IMR-90 (cell line): ENCODE measurements at regions not wholly inside any gene's neighbourhood (a gene's known extent, or its start where the extent isn't known, plus 50 kb on each side); places are given as distances from the start of the nearest gene placed in this dataset.

ENCODE experiments used
- ATAC-seq: fragments of 200-7000 bp; cut with Tn5 transposase; 2 replicates; pipeline ENCODE4 v1.9.1; 2020; ENCODE audit warnings: low read depth, mild to moderate bottlenecking, moderate library complexity
- BruUV-seq: library from RNA; stranded (reverse); fragments of 400-500 nt; replicated peaks from 2 replicates; lab custom pipeline; 2021; lab: Mats Ljungman, UMichigan
- CTCF ChIA-PET: fragments of 300-600 bp; formaldehyde crosslinking; extraction: SDS; loops from one replicate; lab custom pipeline; 2021; ENCODE audit warnings: antibody characterized with exemption; lab: Yijun Ruan, JAX
- POLR2A ChIA-PET: fragments of 300-600 bp; sonication (Branson Sonifier 250); formaldehyde crosslinking; loops from one replicate; lab custom pipeline; 2022; ENCODE audit warnings: antibody characterized with exemption; ENCODE audit not compliant: unreplicated experiment; lab: Charles Lee
- DNase-seq: peaks from one replicate; pipeline ENCODE4 v3.0.0; 2013
- H2AFZ ChIP-seq: replicated peaks from 2 replicates; pipeline ENCODE3; 2013; ENCODE audit warnings: low read length, mild to moderate bottlenecking; ENCODE audit not compliant: poor library complexity
- H2AK5ac ChIP-seq: 2 replicates; pipeline ENCODE4 v1.6.1; 2013; ENCODE audit warnings: low read depth, low read length, inconsistent platforms
- H2AK9ac ChIP-seq: replicated peaks from 2 replicates; pipeline ENCODE3; 2013; ENCODE audit warnings: mild to moderate bottlenecking, low read depth, low read length, moderate library complexity; ENCODE audit not compliant: poor library complexity
- H2BK120ac ChIP-seq: 2 replicates; pipeline ENCODE4 v1.6.1; 2013; ENCODE audit warnings: low read depth, low read length, inconsistent platforms
- H2BK15ac ChIP-seq: 3 replicates; pipeline ENCODE4 v1.6.1; 2013; ENCODE audit warnings: low read depth, low read length, inconsistent platforms
- H2BK20ac ChIP-seq: 2 replicates; pipeline ENCODE4 v1.6.1; 2013; ENCODE audit warnings: low read depth, mild to moderate bottlenecking, inconsistent platforms, low read length, moderate library complexity
- H2BK5ac ChIP-seq: 2 replicates; pipeline ENCODE4 v1.6.1; 2013; ENCODE audit warnings: mild to moderate bottlenecking, low read depth, low read length, inconsistent platforms; ENCODE audit not compliant: poor library complexity, severe bottlenecking
- H3K14ac ChIP-seq: replicated peaks from 2 replicates; pipeline ENCODE4 v1.6.1; 2013; ENCODE audit warnings: low read depth, low read length, inconsistent platforms
- H3K18ac ChIP-seq: 2 replicates; pipeline ENCODE4 v1.6.1; 2013; ENCODE audit warnings: low read depth, low read length, control low read depth
- H3K23ac ChIP-seq: 2 replicates; pipeline ENCODE4 v1.6.1; 2013; ENCODE audit warnings: low read depth, low read length, inconsistent platforms
- H3K27ac ChIP-seq: 2 replicates; pipeline ENCODE4 v1.5.1; 2013; ENCODE audit warnings: mild to moderate bottlenecking, control low read depth, low read length; ENCODE audit not compliant: insufficient read depth
- H3K27me3 ChIP-seq: 2 replicates; pipeline ENCODE4 v1.6.1; 2013; ENCODE audit warnings: low read length; ENCODE audit not compliant: control insufficient read depth, insufficient read depth
- H3K36me3 ChIP-seq: 2 replicates; pipeline ENCODE4 v1.6.1; 2013; ENCODE audit warnings: low read length, mixed read lengths; ENCODE audit not compliant: control insufficient read depth, insufficient read depth
- H3K4ac ChIP-seq: 2 replicates; pipeline ENCODE4 v1.6.1; 2013; ENCODE audit warnings: low read depth, low read length, inconsistent platforms
- H3K4me1 ChIP-seq: 2 replicates; pipeline ENCODE4 v1.6.1; 2013; ENCODE audit warnings: low read length, mixed read lengths; ENCODE audit not compliant: control insufficient read depth, insufficient read depth
- H3K4me2 ChIP-seq: 2 replicates; pipeline ENCODE4 v1.6.1; 2013; ENCODE audit warnings: low read depth, mild to moderate bottlenecking, control low read depth, low read length, moderate library complexity
- H3K4me3 ChIP-seq: 2 replicates; pipeline ENCODE4 v1.5.1; 2013; ENCODE audit warnings: low read depth, mild to moderate bottlenecking, control low read depth, low read length, moderate library complexity; ENCODE audit not compliant: insufficient read depth
- H3K56ac ChIP-seq: 2 replicates; pipeline ENCODE4 v1.6.1; 2013; ENCODE audit warnings: low read length, inconsistent platforms; ENCODE audit not compliant: insufficient read depth; ENCODE audit errors: extremely low read depth
- H3K79me1 ChIP-seq, 2 experiments: 2 replicates each; pipeline ENCODE4 v1.6.1; 2013; ENCODE audit warnings: low read length in 2 of 2, inconsistent platforms in 1 of 2, low read depth in 1 of 2
- H3K9ac ChIP-seq: 2 replicates; pipeline ENCODE4 v1.6.1; 2013; ENCODE audit warnings: low read depth, low read length, control low read depth
- H3K9me1 ChIP-seq: 2 replicates; pipeline ENCODE4 v1.6.1; 2013; ENCODE audit warnings: low read length, inconsistent platforms; ENCODE audit not compliant: insufficient read depth
- H3K9me3 ChIP-seq: 2 replicates; pipeline ENCODE4 v1.6.1; 2013; ENCODE audit warnings: low read length; ENCODE audit not compliant: control insufficient read depth, insufficient read depth
- H4K20me1 ChIP-seq: 2 replicates; pipeline ENCODE4 v1.6.1; 2013; ENCODE audit warnings: low read length, inconsistent platforms; ENCODE audit not compliant: insufficient read depth
- H4K5ac ChIP-seq: 2 replicates; pipeline ENCODE4 v1.6.1; 2013; ENCODE audit warnings: mild to moderate bottlenecking, low read depth, low read length, control low read depth
- H4K8ac ChIP-seq, 2 experiments: 2 replicates each; pipeline ENCODE4 v1.6.1; 2013; ENCODE audit warnings: low read depth in 2 of 2, low read length in 2 of 2, control low read depth in 1 of 2, inconsistent platforms in 1 of 2
- H4K91ac ChIP-seq: 2 replicates; pipeline ENCODE4 v1.6.1; 2013; ENCODE audit warnings: low read depth, low read length, inconsistent platforms; ENCODE audit not compliant: insufficient read depth
- BHLHE40 ChIP-seq: fragments of 150-350 bp; IDR thresholded peaks from 2 replicates; pipeline ENCODE4 v1.6.1; 2016; ENCODE audit warnings: mild to moderate bottlenecking, low read depth, low read length
- CEBPB ChIP-seq: IDR thresholded peaks from 2 replicates; pipeline ENCODE4 v1.6.1; 2012; ENCODE audit warnings: low read depth, low read length, improper control_type of control experiment
- CHD1 ChIP-seq: IDR thresholded peaks from 2 replicates; pipeline ENCODE4 v1.6.1; 2012; ENCODE audit warnings: low read depth, low read length, improper control_type of control experiment
- CTCF ChIP-seq: conservative IDR thresholded peaks from 2 replicates; pipeline ENCODE4 v1.5.1; 2012; ENCODE audit warnings: mild to moderate bottlenecking, low read depth, low read length, improper control_type of control experiment
- FOS ChIP-seq: fragments of 150-350 bp; IDR thresholded peaks from 2 replicates; pipeline ENCODE4 v1.6.1; 2016; ENCODE audit warnings: low read depth, low read length
- MAFK ChIP-seq: IDR thresholded peaks from 2 replicates; pipeline ENCODE4 v1.6.1; 2012; ENCODE audit warnings: low read depth, low read length, improper control_type of control experiment
- MAZ ChIP-seq: IDR thresholded peaks from 2 replicates; pipeline ENCODE4 v1.6.1; 2012; ENCODE audit warnings: low read depth, mild to moderate bottlenecking, low read length, improper control_type of control experiment, moderate library complexity, borderline replicate concordance
- MXI1 ChIP-seq: IDR thresholded peaks from 2 replicates; pipeline ENCODE4 v1.6.1; 2012; ENCODE audit warnings: low read depth, mild to moderate bottlenecking, low read length, moderate library complexity, borderline replicate concordance
- NFE2L2 ChIP-seq: fragments of 150-350 bp; IDR thresholded peaks from 2 replicates; pipeline ENCODE4 v1.6.1; 2016; ENCODE audit warnings: low read depth, mild to moderate bottlenecking, low read length
- POLR2A ChIP-seq: IDR thresholded peaks from 2 replicates; pipeline ENCODE4 v1.6.1; 2012; ENCODE audit warnings: mild to moderate bottlenecking, low read depth, low read length
- RAD21 ChIP-seq: IDR thresholded peaks from 2 replicates; pipeline ENCODE4 v1.6.1; 2012; ENCODE audit warnings: low read length, improper control_type of control experiment
- RCOR1 ChIP-seq: IDR thresholded peaks from 2 replicates; pipeline ENCODE4 v1.6.1; 2012; ENCODE audit warnings: mild to moderate bottlenecking, low read length, improper control_type of control experiment; ENCODE audit not compliant: insufficient replicate concordance
- RFX5 ChIP-seq: IDR thresholded peaks from 2 replicates; pipeline ENCODE4 v1.8.0; 2012; ENCODE audit warnings: low read depth, mild to moderate bottlenecking, low read length, moderate library complexity
- SMC3 ChIP-seq: fragments of 150-350 bp; IDR thresholded peaks from 2 replicates; pipeline ENCODE4 v1.6.1; 2016; ENCODE audit warnings: low read depth, mild to moderate bottlenecking, antibody characterized with exemption, low read length, moderate library complexity
- USF2 ChIP-seq: fragments of 150-350 bp; IDR thresholded peaks from 2 replicates; pipeline ENCODE4 v1.6.1; 2017; ENCODE audit warnings: mild to moderate bottlenecking, antibody characterized with exemption, low read length, low read depth
- WGBS, 2 experiments: methylation state at CpG; one replicate each; pipeline versions ENCODE4 v1.1.5 to v1.1.7; 2013; ENCODE audit warnings: missing lambda C conversion rate in 2 of 2; ENCODE audit not compliant: insufficient read length in 1 of 2; ENCODE audit errors: extremely low coverage in 2 of 2; 5-methylcytosine and 5-hydroxymethylcytosine counted together
- dilution Hi-C: fragments of 300-500 bp; cut with HindIII; formaldehyde crosslinking; loops from one replicate; pipeline ENCODE4 v1.14.3; 2018; ENCODE audit warnings: low sequenced_read_pairs; ENCODE audit not compliant: unreplicated experiment
- in situ Hi-C: fragments of 300-500 bp; cut with MboI; formaldehyde crosslinking; loops from 3 replicates; pipeline ENCODE4 v1.14.3; 2019; ENCODE audit warnings: low sequenced_read_pairs, inconsistent platforms, mixed read lengths
- intact Hi-C: fragments of 100-400 bp; cut with micrococcal nuclease; formaldehyde crosslinking; loops from 2 replicates; pipeline ENCODE4 v1.10.0; 2022
- TF ChIP-seq, protein P1 (sequence below): fragments of 150-350 bp; IDR thresholded peaks from 2 replicates; pipeline ENCODE4 v1.6.1; 2016; ENCODE audit warnings: low read depth, mild to moderate bottlenecking, low read length, moderate library complexity, borderline replicate concordance

- WGBS, 2 experiments = 64% methylated on average over 3 of the region's 6 CpGs; no CpG with 5 or more reads in 1 of the 2 experiments
- Histone ChIP-seq H2AK5ac (no peak overlapping the region), H4K5ac (no peak overlapping the region), H3K4me3 (no peak overlapping the region), H3K23ac (no peak overlapping the region), H2BK5ac (no peak overlapping the region), H2BK15ac (no peak overlapping the region), H3K4ac (no peak overlapping the region), H3K9ac (no peak overlapping the region), H3K36me3 (no peaks in the 10 kb centered on the region), H3K9me3 (no peaks in the 10 kb centered on the region), H3K4me2 (no peak overlapping the region), H4K91ac (no peak overlapping the region), H3K18ac (no peak overlapping the region), H3K4me1 (no peaks in the 10 kb centered on the region), H2AK9ac (no peak overlapping the region), H3K27ac (no peak overlapping the region), H2BK20ac (no peak overlapping the region), H3K14ac (no peak overlapping the region), H4K8ac (no peak overlapping the region), H3K56ac (no peak overlapping the region), H2BK120ac (no peak overlapping the region), H2AFZ (no peak overlapping the region), H3K79me1 (no peaks in the 10 kb centered on the region), H3K9me1 (no peaks in the 10 kb centered on the region), H3K27me3 (no peaks in the 10 kb centered on the region; the same call in 1 of the 2 replicates), H4K20me1 (no peaks in the 10 kb centered on the region)
- DNase-seq = no peak
- in situ Hi-C loops (no loop called here), dilution Hi-C loops (no loop called here), intact Hi-C loops (no loop called here)
- no TSS peak for BruUV-seq
- no peak for ATAC-seq
- CTCF ChIA-PET = no interaction called here
- POLR2A ChIA-PET = no interaction called here
- TF ChIP-seq RCOR1 = no peak
- TF ChIP-seq CTCF = no peak
- TF ChIP-seq, protein P1, sequence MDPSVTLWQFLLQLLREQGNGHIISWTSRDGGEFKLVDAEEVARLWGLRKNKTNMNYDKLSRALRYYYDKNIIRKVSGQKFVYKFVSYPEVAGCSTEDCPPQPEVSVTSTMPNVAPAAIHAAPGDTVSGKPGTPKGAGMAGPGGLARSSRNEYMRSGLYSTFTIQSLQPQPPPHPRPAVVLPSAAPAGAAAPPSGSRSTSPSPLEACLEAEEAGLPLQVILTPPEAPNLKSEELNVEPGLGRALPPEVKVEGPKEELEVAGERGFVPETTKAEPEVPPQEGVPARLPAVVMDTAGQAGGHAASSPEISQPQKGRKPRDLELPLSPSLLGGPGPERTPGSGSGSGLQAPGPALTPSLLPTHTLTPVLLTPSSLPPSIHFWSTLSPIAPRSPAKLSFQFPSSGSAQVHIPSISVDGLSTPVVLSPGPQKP = no peak
- no peak for TF ChIP-seq NFE2L2
- TF ChIP-seq USF2 = no peak
- no peak for TF ChIP-seq BHLHE40
- no peak for TF ChIP-seq MAFK
- TF ChIP-seq FOS = no peak
- TF ChIP-seq CHD1 = no peak
- no peak for TF ChIP-seq SMC3
- TF ChIP-seq MAZ = no peak
- no peak for TF ChIP-seq CEBPB
- no peak for TF ChIP-seq RAD21
- no peak for TF ChIP-seq MXI1
- no peak for TF ChIP-seq RFX5
- no peak for TF ChIP-seq POLR2A
These were observed 350.1 kb upstream of the SMIM21 start for GRCh38 chr18:75777630-75778029.
